Calu3 (cell line): ENCODE measurements at regions not wholly inside any gene's neighbourhood (a gene's known extent, or its start where the extent isn't known, plus 50 kb on each side); places are given as distances from the start of the nearest gene placed in this dataset.

Experiments
- BruUV-seq: library from RNA; stranded (reverse); fragments of 400-500 nt; replicated peaks from 2 replicates; lab custom pipeline; 2021; lab: Mats Ljungman, UMichigan
- CTCF ChIA-PET: fragments of 300-600 bp; sonication (Branson Sonifier 250); formaldehyde crosslinking; loops from one replicate; lab custom pipeline; 2022; ENCODE audit warnings: antibody characterized with exemption; lab: Charles Lee
- DNase-seq: peaks from one replicate; pipeline ENCODE4 v3.0.0; 2022
- H3K27ac Mint-ChIP-seq: one replicate; pipeline ENCODE4 v1.8.0; 2022; ENCODE audit warnings: mixed read lengths; ENCODE audit not compliant: unreplicated experiment
- H3K27me3 Mint-ChIP-seq: one replicate; pipeline ENCODE4 v1.8.0; 2022; ENCODE audit warnings: mixed read lengths; ENCODE audit not compliant: unreplicated experiment
- H3K36me3 Mint-ChIP-seq: one replicate; pipeline ENCODE4 v1.8.0; 2022; ENCODE audit warnings: mild to moderate bottlenecking, moderate library complexity, mixed read lengths; ENCODE audit not compliant: insufficient read depth, unreplicated experiment
- H3K4me1 Mint-ChIP-seq: one replicate; pipeline ENCODE4 v1.8.0; 2022; ENCODE audit warnings: mild to moderate bottlenecking, low read depth, mixed read lengths; ENCODE audit not compliant: unreplicated experiment
- H3K4me3 Mint-ChIP-seq: one replicate; pipeline ENCODE4 v1.8.0; 2022; ENCODE audit warnings: mild to moderate bottlenecking, low read depth, moderate library complexity, mixed read lengths; ENCODE audit not compliant: unreplicated experiment
- H3K9me3 Mint-ChIP-seq: one replicate; pipeline ENCODE4 v1.8.0; 2022; ENCODE audit warnings: low read depth, mixed read lengths; ENCODE audit not compliant: unreplicated experiment
- intact Hi-C: fragments of 100-400 bp; cut with micrococcal nuclease; formaldehyde crosslinking; loops from one replicate; pipeline ENCODE4 v1.10.0; 2022; ENCODE audit not compliant: unreplicated experiment
- TF ChIP-seq, protein P1 (sequence below): fragments of 200-600 bp; IDR thresholded peaks from one replicate; pipeline ENCODE4 v1.8.0; 2022; ENCODE audit warnings: antibody characterized with exemption; ENCODE audit not compliant: unreplicated experiment

DNA sequence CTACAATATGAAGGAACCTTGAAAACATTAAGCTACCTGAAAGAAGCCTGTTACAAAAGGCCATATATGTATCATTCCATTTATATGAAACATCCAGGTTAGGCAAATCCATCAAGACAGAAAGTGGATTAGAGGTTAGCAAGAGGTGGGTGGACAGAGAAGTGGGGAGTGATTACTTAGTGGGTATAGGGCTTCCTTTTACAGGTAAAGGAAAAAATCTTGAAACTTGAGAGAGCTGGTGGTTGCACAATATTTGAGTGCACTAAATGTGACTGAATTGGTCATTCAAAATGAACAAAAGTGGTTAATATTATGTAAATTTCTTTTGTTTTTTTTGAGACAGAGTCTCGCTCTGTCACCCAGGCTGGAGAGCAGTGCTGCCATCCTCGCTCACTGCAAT, 119.4 kb upstream of the KIF5B start:
- Mint-ChIP-seq H3K27ac (no peak overlapping the region), H3K27me3 (no peaks in the 10 kb centered on the region), H3K4me1 (peaks cover 9% of the 10 kb centered on the region), H3K4me3 (no peak overlapping the region), H3K36me3 (no peaks in the 10 kb centered on the region), H3K9me3 (no peaks in the 10 kb centered on the region)
- no TSS peak for BruUV-seq
- DNase-seq: no peak
- TF ChIP-seq, protein P1, sequence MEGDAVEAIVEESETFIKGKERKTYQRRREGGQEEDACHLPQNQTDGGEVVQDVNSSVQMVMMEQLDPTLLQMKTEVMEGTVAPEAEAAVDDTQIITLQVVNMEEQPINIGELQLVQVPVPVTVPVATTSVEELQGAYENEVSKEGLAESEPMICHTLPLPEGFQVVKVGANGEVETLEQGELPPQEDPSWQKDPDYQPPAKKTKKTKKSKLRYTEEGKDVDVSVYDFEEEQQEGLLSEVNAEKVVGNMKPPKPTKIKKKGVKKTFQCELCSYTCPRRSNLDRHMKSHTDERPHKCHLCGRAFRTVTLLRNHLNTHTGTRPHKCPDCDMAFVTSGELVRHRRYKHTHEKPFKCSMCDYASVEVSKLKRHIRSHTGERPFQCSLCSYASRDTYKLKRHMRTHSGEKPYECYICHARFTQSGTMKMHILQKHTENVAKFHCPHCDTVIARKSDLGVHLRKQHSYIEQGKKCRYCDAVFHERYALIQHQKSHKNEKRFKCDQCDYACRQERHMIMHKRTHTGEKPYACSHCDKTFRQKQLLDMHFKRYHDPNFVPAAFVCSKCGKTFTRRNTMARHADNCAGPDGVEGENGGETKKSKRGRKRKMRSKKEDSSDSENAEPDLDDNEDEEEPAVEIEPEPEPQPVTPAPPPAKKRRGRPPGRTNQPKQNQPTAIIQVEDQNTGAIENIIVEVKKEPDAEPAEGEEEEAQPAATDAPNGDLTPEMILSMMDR: no peak
- intact Hi-C loops: no loop called here
- CTCF ChIA-PET: no interaction called here

DNA sequence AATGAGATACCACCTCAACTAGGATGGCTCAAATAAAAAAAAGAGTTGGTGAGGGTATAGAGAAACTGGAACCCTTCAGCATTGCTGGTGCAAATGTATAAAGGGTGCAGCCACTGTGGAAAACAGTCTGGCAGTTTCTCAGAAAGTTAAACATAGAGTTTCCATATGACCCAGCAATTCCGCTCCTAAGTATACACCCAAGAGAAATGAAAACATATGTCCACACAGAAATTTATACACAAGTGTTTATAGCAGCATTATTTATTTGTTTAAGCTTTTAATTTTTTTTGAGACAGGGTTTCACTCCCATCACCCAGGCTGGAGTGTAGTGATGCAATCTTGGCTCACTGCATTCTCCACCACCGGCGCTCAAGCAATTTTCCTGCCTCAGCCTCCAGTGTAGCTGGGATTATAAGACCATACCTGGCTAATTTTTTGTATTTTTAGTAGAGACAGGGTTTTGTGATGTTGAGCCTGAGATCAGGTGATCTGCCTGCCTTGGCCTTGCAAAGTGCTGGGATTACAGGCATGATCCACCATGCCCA, 118.2 kb upstream of the KIF5B start:
- Mint-ChIP-seq H3K9me3 (no peaks in the 10 kb centered on the region), H3K4me3 (no peak overlapping the region), H3K27ac (no peak overlapping the region), H3K36me3 (no peaks in the 10 kb centered on the region), H3K27me3 (no peaks in the 10 kb centered on the region), H3K4me1 (peaks cover 13% of the 10 kb centered on the region)
- no TSS peak for BruUV-seq
- no peak for DNase-seq
- TF ChIP-seq, protein P1: no peak
- intact Hi-C loops: no loop called here
- CTCF ChIA-PET: interaction anchor here (0.6 kb wide), 1 partner anchor 37 kb away, joined by 4 read pairs; no protein-coding TSS in a partner anchor

- Mint-ChIP-seq H3K4me1 (peaks cover 13% of the 10 kb centered on the region), H3K9me3 (no peaks in the 10 kb centered on the region), H3K36me3 (no peaks in the 10 kb centered on the region), H3K4me3 (peak overlapping the region; percentile 60), H3K27me3 (no peaks in the 10 kb centered on the region), H3K27ac (peak overlapping the region; percentile 88)
- peak; percentile 73 for DNase-seq
- no TSS peak for BruUV-seq
- intact Hi-C loops: no loop called here
- TF ChIP-seq, protein P1: no peak
- CTCF ChIA-PET: interaction anchor here (0.6 to 1.3 kb wide), 5 partner anchors 28 to 1116 kb away, joined by 3 to 8 read pairs (median 3); no protein-coding TSS in a partner anchor
Observed at GRCh38 chr10:32171204-32171603, 115.0 kb upstream of the KIF5B start.

- intact Hi-C loops: no loop called here
- CTCF ChIA-PET: interaction anchor here (1.0 kb wide), 1 partner anchor 183 kb away, joined by 3 read pairs; no protein-coding TSS in a partner anchor
- H3K4me3 Mint-ChIP-seq: no peak overlapping the region
- DNase-seq: no peak
- peaks cover 13% of the 10 kb centered on the region for H3K4me1 Mint-ChIP-seq
- BruUV-seq: no TSS peak
- H3K27ac Mint-ChIP-seq: no peak overlapping the region
- no peaks in the 10 kb centered on the region for H3K9me3 Mint-ChIP-seq
- H3K36me3 Mint-ChIP-seq: no peaks in the 10 kb centered on the region
- no peaks in the 10 kb centered on the region for H3K27me3 Mint-ChIP-seq
- TF ChIP-seq, protein P1: no peak
Observed at GRCh38 chr10:32169556-32169955, 113.3 kb upstream of the KIF5B start.
